Keratinocyte (primary cell): ENCODE measurements at regions not wholly inside any gene's neighbourhood (a gene's known extent, or its start where the extent isn't known, plus 50 kb on each side); places are given as distances from the start of the nearest gene placed in this dataset.

Source experiments
- CTCF ChIP-seq, 3 experiments: IDR thresholded peaks in 1 of 3; conservative IDR thresholded peaks in 1 of 3; optimal IDR thresholded peaks in 1 of 3; 2 replicates in 2 of 3; 3 replicates in 1 of 3; pipeline versions ENCODE3 to v1.5.1; 2011; ENCODE audit warnings: low read length in 3 of 3, mild to moderate bottlenecking in 3 of 3, moderate library complexity in 2 of 3, control low read depth in 1 of 3, inconsistent platforms in 1 of 3; ENCODE audit not compliant: insufficient read depth in 2 of 3; ENCODE audit errors: extremely low read depth in 1 of 3
- EZH2 ChIP-seq: IDR thresholded peaks from one replicate; pipeline ENCODE4 v1.6.1; 2012; ENCODE audit warnings: inconsistent platforms, mild to moderate bottlenecking, low read length, moderate library complexity

GRCh38 chr2:147076634-147077033 is 768.2 kb upstream of the ACVR2A start:
- no peak for TF ChIP-seq EZH2
- no peak for TF ChIP-seq CTCF (optimal IDR thresholded peaks at IDR 0.05 in 1 of 3, IDR thresholded peaks at IDR 0.05 in 1 of 3, conservative IDR thresholded peaks at IDR 0.05 in 1 of 3; ENCODE audit: extremely low read depth in 1 of 3, insufficient read depth in 2 of 3, low read length in 3 of 3)
